ENCODE measurements at regions not wholly inside any gene's neighbourhood (a gene's known extent, or its start where the extent isn't known, plus 50 kb on each side); places are given as distances from the start of the nearest gene placed in this dataset.

DNA sequence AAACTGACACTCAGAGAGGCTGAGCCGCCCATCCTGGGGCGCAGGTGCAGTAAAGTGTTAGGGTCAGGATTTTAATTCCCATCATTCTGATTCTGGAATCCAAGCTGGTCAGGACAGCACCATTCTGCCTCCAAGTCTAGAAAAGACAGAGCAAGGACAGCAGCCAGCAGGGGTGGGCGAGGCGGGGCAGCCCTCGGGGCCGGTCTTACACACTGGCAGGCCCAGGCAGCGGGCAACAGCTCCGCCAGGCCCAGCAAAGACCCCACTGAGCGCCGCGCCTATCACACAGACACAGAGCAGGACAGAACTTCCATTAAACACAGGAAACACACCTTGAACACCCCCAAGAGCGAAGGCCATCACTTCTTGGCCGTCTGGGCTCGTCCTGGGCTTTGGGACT is 66.5 kb upstream of the RXRA start:
- no peak overlapping the region for H2BK5ac ChIP-seq (ENCODE audit: low read depth, low read length, poor library complexity, severe bottlenecking)
- H2BK15ac ChIP-seq (ENCODE audit: low read depth, low read length) = no peak overlapping the region
- no peaks in the 10 kb centered on the region for H3K79me1 ChIP-seq (ENCODE audit: low read depth in 1 of 2, low read length in 2 of 2)
- no peaks in the 10 kb centered on the region for H3K36me3 ChIP-seq (ENCODE audit: control insufficient read depth, insufficient read depth, low read length)
- intact Hi-C loops (cut with micrococcal nuclease) = no loop called here
- H3K23ac ChIP-seq (ENCODE audit: low read depth, low read length) = no peak overlapping the region
- no peaks in the 10 kb centered on the region for H3K4me1 ChIP-seq (ENCODE audit: control insufficient read depth, insufficient read depth, low read length)
- H2AFZ ChIP-seq (replicated peaks; ENCODE audit: low read length, poor library complexity) = no peak overlapping the region
- in situ Hi-C loops (cut with MboI; ENCODE audit: low sequenced_read_pairs) = no loop called here
- no peak overlapping the region for H3K4me2 ChIP-seq (ENCODE audit: low read depth, low read length)
- ATAC-seq (ENCODE audit: low read depth) (no peak), DNase-seq (no peak)
- ChIA-PET POLR2A (ENCODE audit: unreplicated experiment) (no interaction called here), CTCF (no interaction called here)
- dilution Hi-C loops (cut with HindIII; ENCODE audit: low sequenced_read_pairs, unreplicated experiment) = no loop called here
- H2AK9ac ChIP-seq (replicated peaks; ENCODE audit: low read depth, low read length, poor library complexity) = peak overlapping the region; percentile 33
- no peak overlapping the region for H4K91ac ChIP-seq (ENCODE audit: insufficient read depth, low read depth, low read length)
- no TSS peak for BruUV-seq (replicated peaks)
- H4K8ac ChIP-seq (ENCODE audit: low read depth in 2 of 2, low read length in 2 of 2) = no peak overlapping the region
- H3K56ac ChIP-seq (ENCODE audit: extremely low read depth, insufficient read depth, low read length) = no peak overlapping the region
- H3K14ac ChIP-seq (replicated peaks; ENCODE audit: low read depth, low read length) = no peak overlapping the region
- H2BK20ac ChIP-seq (ENCODE audit: low read depth, low read length) = no peak overlapping the region
- no peak overlapping the region for H3K9ac ChIP-seq (ENCODE audit: low read depth, low read length)
- no peaks in the 10 kb centered on the region for H3K9me1 ChIP-seq (ENCODE audit: insufficient read depth, low read length)
- H3K9me3 ChIP-seq (ENCODE audit: control insufficient read depth, insufficient read depth, low read length) = no peaks in the 10 kb centered on the region
- no peak overlapping the region for H2AK5ac ChIP-seq (ENCODE audit: low read depth, low read length)
- H2BK120ac ChIP-seq (ENCODE audit: low read depth, low read length) = no peak overlapping the region
- WGBS, 2 experiments (ENCODE audit: extremely low coverage in 2 of 2, insufficient read length in 1 of 2) = 81% methylated on average over 7 of the region's 14 CpGs; no CpG with 5 or more reads in 1 of the 2 experiments
- peaks cover 33% of the 10 kb centered on the region for H3K27me3 ChIP-seq (ENCODE audit: control insufficient read depth, insufficient read depth, low read length)
- no peak for TF ChIP-seq MAFK (IDR thresholded peaks at IDR 0.05; ENCODE audit: low read depth, low read length)
- TF ChIP-seq CHD1 (IDR thresholded peaks at IDR 0.05; ENCODE audit: low read depth, low read length) = no peak
- no peak for TF ChIP-seq RCOR1 (IDR thresholded peaks at IDR 0.05; ENCODE audit: insufficient replicate concordance, low read length)
- TF ChIP-seq SMC3 (IDR thresholded peaks at IDR 0.05; ENCODE audit: low read depth, low read length) = no peak
- no peak for TF ChIP-seq POLR2A (IDR thresholded peaks at IDR 0.05; ENCODE audit: low read depth, low read length)
- TF ChIP-seq, protein P1, sequence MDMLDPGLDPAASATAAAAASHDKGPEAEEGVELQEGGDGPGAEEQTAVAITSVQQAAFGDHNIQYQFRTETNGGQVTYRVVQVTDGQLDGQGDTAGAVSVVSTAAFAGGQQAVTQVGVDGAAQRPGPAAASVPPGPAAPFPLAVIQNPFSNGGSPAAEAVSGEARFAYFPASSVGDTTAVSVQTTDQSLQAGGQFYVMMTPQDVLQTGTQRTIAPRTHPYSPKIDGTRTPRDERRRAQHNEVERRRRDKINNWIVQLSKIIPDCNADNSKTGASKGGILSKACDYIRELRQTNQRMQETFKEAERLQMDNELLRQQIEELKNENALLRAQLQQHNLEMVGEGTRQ (IDR thresholded peaks at IDR 0.05; ENCODE audit: low read depth, low read length) = no peak
- TF ChIP-seq, protein P2, sequence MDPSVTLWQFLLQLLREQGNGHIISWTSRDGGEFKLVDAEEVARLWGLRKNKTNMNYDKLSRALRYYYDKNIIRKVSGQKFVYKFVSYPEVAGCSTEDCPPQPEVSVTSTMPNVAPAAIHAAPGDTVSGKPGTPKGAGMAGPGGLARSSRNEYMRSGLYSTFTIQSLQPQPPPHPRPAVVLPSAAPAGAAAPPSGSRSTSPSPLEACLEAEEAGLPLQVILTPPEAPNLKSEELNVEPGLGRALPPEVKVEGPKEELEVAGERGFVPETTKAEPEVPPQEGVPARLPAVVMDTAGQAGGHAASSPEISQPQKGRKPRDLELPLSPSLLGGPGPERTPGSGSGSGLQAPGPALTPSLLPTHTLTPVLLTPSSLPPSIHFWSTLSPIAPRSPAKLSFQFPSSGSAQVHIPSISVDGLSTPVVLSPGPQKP (IDR thresholded peaks at IDR 0.05; ENCODE audit: borderline replicate concordance, low read depth, low read length) = no peak
- TF ChIP-seq RAD21 (IDR thresholded peaks at IDR 0.05; ENCODE audit: low read length) = no peak
- no peak for TF ChIP-seq BHLHE40 (IDR thresholded peaks at IDR 0.05; ENCODE audit: low read depth, low read length)
- no peak for TF ChIP-seq MAZ (IDR thresholded peaks at IDR 0.05; ENCODE audit: borderline replicate concordance, low read depth, low read length)
- TF ChIP-seq MXI1 (IDR thresholded peaks at IDR 0.05; ENCODE audit: borderline replicate concordance, low read depth, low read length) = no peak
- TF ChIP-seq RFX5 (IDR thresholded peaks at IDR 0.05; ENCODE audit: low read depth, low read length) = no peak
- no peak for TF ChIP-seq FOS (IDR thresholded peaks at IDR 0.05; ENCODE audit: low read depth, low read length)
- no peaks in the 10 kb centered on the region for H4K20me1 ChIP-seq (ENCODE audit: insufficient read depth, low read length)
- H3K18ac ChIP-seq (ENCODE audit: low read depth, low read length) = no peak overlapping the region
- no peak overlapping the region for H3K27ac ChIP-seq (ENCODE audit: insufficient read depth, low read length)
- H4K5ac ChIP-seq (ENCODE audit: low read depth, low read length) = no peak overlapping the region
- no peak overlapping the region for H3K4ac ChIP-seq (ENCODE audit: low read depth, low read length)
- no peak overlapping the region for H3K4me3 ChIP-seq (ENCODE audit: insufficient read depth, low read depth, low read length)
